GM18511 (cell line): ENCODE measurements at regions not wholly inside any gene's neighbourhood (a gene's known extent, or its start where the extent isn't known, plus 50 kb on each side); places are given as distances from the start of the nearest gene placed in this dataset.

ENCODE experiments used
- ATAC-seq: cut with Tn5 transposase; IDR thresholded peaks from one replicate; pipeline ENCODE4 v1.9.1; 2021; ENCODE audit warnings: mild to moderate bottlenecking, moderate library complexity; ENCODE audit not compliant: unreplicated experiment

- ATAC-seq, result no peak
Measured at GRCh38 chr13:110826861-110827672, 87.8 kb downstream of the ANKRD10 start.
